Colonic mucosa (tissue), 4 donors: ENCODE measurements at regions not wholly inside any gene's neighbourhood (a gene's known extent, or its start where the extent isn't known, plus 50 kb on each side); places are given as distances from the start of the nearest gene placed in this dataset.

Experiments used
- DNase-seq: peaks from one replicate; pipeline ENCODE4 v3.0.0-alpha.2; 2020
- H3K27ac ChIP-seq: fragments of 200-600 bp; one replicate; pipeline ENCODE4 v1.8.0; 2021
- H3K27me3 ChIP-seq: fragments of 200-600 bp; one replicate; pipeline ENCODE4 v1.8.0; 2021
- H3K36me3 ChIP-seq: fragments of 200-600 bp; one replicate; pipeline ENCODE4 v1.8.0; 2021
- H3K4me1 ChIP-seq: fragments of 200-600 bp; one replicate; pipeline ENCODE4 v1.8.0; 2021; ENCODE audit warnings: mild to moderate bottlenecking
- H3K4me3 ChIP-seq: fragments of 200-600 bp; one replicate; pipeline ENCODE4 v1.8.0; 2021
- H3K9ac ChIP-seq, 2 donors: one replicate each; pipeline ENCODE4 v1.7.0; 2013; ENCODE audit warnings: control low read depth in 2 of 2, low read depth in 2 of 2, low read length in 2 of 2
- H3K9me3 ChIP-seq: fragments of 200-600 bp; one replicate; pipeline ENCODE4 v1.8.0; 2021
- CTCF ChIP-seq: fragments of 200-600 bp; IDR thresholded peaks from one replicate; pipeline ENCODE4 v1.8.0; 2022; ENCODE audit warnings: antibody characterized with exemption, mild to moderate bottlenecking
- intact Hi-C: fragments of 100-400 bp; cut with DNase I; formaldehyde crosslinking; loops from one replicate; pipeline ENCODE4 v1.14.1; 2022
- donor health status: healthy.
- donor health status: DM: no; HTN: no; CAD: no.
- donor health status: DM: no; HTN: no; CAD: no.

GRCh38 chr18:73719611-73720010 lies 428.0 kb downstream of the FBXO15 start:
- no peak for TF ChIP-seq CTCF
- H3K27ac ChIP-seq: no peak overlapping the region
- no peak overlapping the region for H3K9ac ChIP-seq
- no peak overlapping the region for H3K4me3 ChIP-seq
- intact Hi-C loops: no loop called here
- H3K4me1 ChIP-seq: no peaks in the 10 kb centered on the region
- no peaks in the 10 kb centered on the region for H3K36me3 ChIP-seq
- H3K9me3 ChIP-seq: no peaks in the 10 kb centered on the region
- DNase-seq: no peak
- no peaks in the 10 kb centered on the region for H3K27me3 ChIP-seq

DNA sequence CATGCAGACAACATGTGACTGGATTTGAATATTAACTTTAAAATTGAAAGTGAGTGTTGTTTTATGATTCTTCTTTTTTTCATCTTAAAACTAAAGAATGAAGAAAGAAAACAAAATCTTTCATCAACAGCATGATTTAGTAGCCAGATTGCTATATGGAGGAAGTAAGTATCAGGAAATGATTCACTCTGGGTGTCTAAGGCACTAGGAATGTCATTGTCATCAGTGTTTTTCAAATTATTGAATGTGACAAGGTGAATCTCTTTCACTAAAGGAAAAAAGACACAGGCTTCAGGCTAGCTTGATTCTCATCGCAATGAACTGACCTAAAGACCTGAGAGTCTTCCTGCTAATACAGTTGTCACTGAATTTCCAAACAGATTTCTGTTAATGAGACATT lies 430.1 kb downstream of the FBXO15 start:
- Histone ChIP-seq H3K27me3 (no peaks in the 10 kb centered on the region), H3K9me3 (no peaks in the 10 kb centered on the region), H3K9ac (no peak overlapping the region), H3K4me1 (no peaks in the 10 kb centered on the region), H3K27ac (no peak overlapping the region), H3K36me3 (no peaks in the 10 kb centered on the region), H3K4me3 (no peak overlapping the region)
- intact Hi-C loops: no loop called here
- TF ChIP-seq CTCF: no peak
- no peak for DNase-seq

- Histone ChIP-seq H3K9me3 (no peaks in the 10 kb centered on the region), H3K27me3 (no peaks in the 10 kb centered on the region), H3K4me3 (no peak overlapping the region), H3K27ac (no peak overlapping the region), H3K36me3 (no peaks in the 10 kb centered on the region), H3K9ac (no peak overlapping the region), H3K4me1 (no peaks in the 10 kb centered on the region)
- TF ChIP-seq CTCF: no peak
- intact Hi-C loops: no loop called here
- no peak for DNase-seq
Observed at GRCh38 chr18:73715210-73715670, 432.4 kb downstream of the FBXO15 start.

GRCh38 chr18:73714466-73714865 lies 433.2 kb downstream of the FBXO15 start:
- intact Hi-C loops: no loop called here
- H3K9me3 ChIP-seq: no peaks in the 10 kb centered on the region
- no peak overlapping the region for H3K4me3 ChIP-seq
- H3K27ac ChIP-seq: no peak overlapping the region
- no peak for DNase-seq
- no peak overlapping the region for H3K9ac ChIP-seq
- H3K4me1 ChIP-seq: no peaks in the 10 kb centered on the region
- H3K36me3 ChIP-seq: no peaks in the 10 kb centered on the region
- TF ChIP-seq CTCF: no peak
- H3K27me3 ChIP-seq: no peaks in the 10 kb centered on the region

- no peak overlapping the region for H3K9ac ChIP-seq
- H3K4me1 ChIP-seq: no peaks in the 10 kb centered on the region
- no peak overlapping the region for H3K4me3 ChIP-seq
- no peak for DNase-seq
- no peaks in the 10 kb centered on the region for H3K27me3 ChIP-seq
- H3K9me3 ChIP-seq: no peaks in the 10 kb centered on the region
- H3K27ac ChIP-seq: no peak overlapping the region
- intact Hi-C loops: no loop called here
- H3K36me3 ChIP-seq: no peaks in the 10 kb centered on the region
- TF ChIP-seq CTCF: no peak
Observed at GRCh38 chr18:73711256-73711655, 436.4 kb downstream of the FBXO15 start.

- Histone ChIP-seq H3K4me1 (no peaks in the 10 kb centered on the region), H3K27me3 (no peaks in the 10 kb centered on the region), H3K9me3 (no peaks in the 10 kb centered on the region), H3K36me3 (no peaks in the 10 kb centered on the region), H3K4me3 (no peak overlapping the region), H3K9ac (no peak overlapping the region), H3K27ac (no peak overlapping the region)
- intact Hi-C loops: no loop called here
- no peak for DNase-seq
- no peak for TF ChIP-seq CTCF
Observed at GRCh38 chr18:73708591-73708990, 439.0 kb downstream of the FBXO15 start.
